GM12878 (cell line): ENCODE measurements at regions not wholly inside any gene's neighbourhood (a gene's known extent, or its start where the extent isn't known, plus 50 kb on each side); places are given as distances from the start of the nearest gene placed in this dataset.

Source experiments
- ATAC-seq: fragments of 200-7000 bp; cut with Tn5 transposase; 3 replicates; pipeline ENCODE4 v1.9.1; 2020; ENCODE audit warnings: mild to moderate bottlenecking, moderate library complexity
- BruUV-seq: library from RNA; stranded (reverse); fragments of 400-500 nt; replicated peaks from 2 replicates; lab custom pipeline; 2021; lab: Mats Ljungman, UMichigan
- CTCF ChIA-PET: fragments of 300-600 bp; sonication (Branson Sonifier 250); formaldehyde crosslinking; extraction: SDS; loops from one replicate; lab custom pipeline; 2021; ENCODE audit warnings: inconsistent platforms; lab: Yijun Ruan, JAX
- POLR2A ChIA-PET: fragments of 350-600 bp; formaldehyde crosslinking; extraction: SDS; loops from one replicate; lab custom pipeline; 2021; ENCODE audit warnings: inconsistent platforms; lab: Charles Lee
- RAD21 ChIA-PET: fragments of 300-600 bp; sonication (Branson Sonifier 250); formaldehyde crosslinking; loops from one replicate; lab custom pipeline; 2023; ENCODE audit warnings: antibody characterized with exemption; ENCODE audit not compliant: unreplicated experiment; lab: Charles Lee
- SMC1A ChIA-PET: fragments of 300-600 bp; sonication (Branson Sonifier 250); formaldehyde crosslinking; loops from one replicate; lab custom pipeline; 2023; ENCODE audit not compliant: unreplicated experiment, uncharacterized antibody; lab: Charles Lee
- DNase-seq: peaks from one replicate; pipeline ENCODE4 v3.0.0-alpha.2; 2011; ENCODE audit warnings: low read depth, low spot score
- FAIRE-seq: peaks from 3 replicates; lab custom pipeline; 2011; peaks lifted over from hg19 to GRCh38; lab: Jason Lieb, UNC
- H2AFZ ChIP-seq: 2 replicates; pipeline ENCODE4 v1.6.0; 2011; ENCODE audit warnings: low read depth, low read length, control low read depth; ENCODE audit not compliant: control insufficient read depth
- H3K27ac ChIP-seq: 2 replicates; pipeline ENCODE4 v1.5.1; 2011; ENCODE audit warnings: control low read depth; ENCODE audit not compliant: control insufficient read depth, insufficient read depth
- H3K27me3 ChIP-seq, 2 experiments: replicated peaks in 1 of 2; 2 replicates each; pipeline versions ENCODE4 v1.6.0 to v1.6.1; 2011; ENCODE audit warnings: low read length in 1 of 2; ENCODE audit not compliant: control insufficient read depth in 2 of 2, insufficient read depth in 2 of 2
- H3K36me3 ChIP-seq, 2 experiments: 2 replicates each; pipeline ENCODE4 v1.5.1; 2011; ENCODE audit warnings: low read length in 1 of 2; ENCODE audit not compliant: control insufficient read depth in 2 of 2, insufficient read depth in 2 of 2
- H3K4me1 ChIP-seq: 2 replicates; pipeline ENCODE4 v1.6.1; 2011; ENCODE audit warnings: mild to moderate bottlenecking, low read length, moderate library complexity, mixed read lengths; ENCODE audit not compliant: control insufficient read depth, insufficient read depth
- H3K4me2 ChIP-seq: 2 replicates; pipeline ENCODE4 v1.6.0; 2011; ENCODE audit warnings: control low read depth; ENCODE audit not compliant: control insufficient read depth, insufficient read depth
- H3K4me3 ChIP-seq: fragments of 200-600 bp; sonication (generic); 2 replicates; pipeline ENCODE4 v1.5.1; 2016
- H3K79me2 ChIP-seq: 2 replicates; pipeline ENCODE4 v1.6.0; 2011; ENCODE audit warnings: low read length; ENCODE audit not compliant: control insufficient read depth, insufficient read depth
- H3K9ac ChIP-seq: 2 replicates; pipeline ENCODE4 v1.8.0; 2011; ENCODE audit warnings: low read length, control low read depth, mixed read lengths; ENCODE audit not compliant: control insufficient read depth, insufficient read depth
- H3K9me3 ChIP-seq: replicated peaks from 3 replicates; pipeline ENCODE4 v1.5.1; 2011; ENCODE audit warnings: mild to moderate bottlenecking, low read length; ENCODE audit not compliant: control insufficient read depth, insufficient read depth
- H4K20me1 ChIP-seq: 2 replicates; pipeline ENCODE4 v1.6.0; 2011; ENCODE audit not compliant: control insufficient read depth, insufficient read depth
- CBFB ChIP-seq: IDR thresholded peaks from 2 replicates; pipeline ENCODE4 v1.6.1; 2016; ENCODE audit warnings: antibody characterized with exemption, low read depth
- HCFC1 ChIP-seq: fragments of 150-350 bp; IDR thresholded peaks from 2 replicates; pipeline ENCODE4 v1.6.1; 2014; ENCODE audit warnings: low read length
- JUNB ChIP-seq: IDR thresholded peaks from 2 replicates; pipeline ENCODE4 v1.6.1; 2016; ENCODE audit warnings: antibody characterized with exemption, mild to moderate bottlenecking
- MYB ChIP-seq: fragments of 150-350 bp; IDR thresholded peaks from 2 replicates; pipeline ENCODE4 v1.6.1; 2014; ENCODE audit warnings: mild to moderate bottlenecking, low read depth, low read length, borderline replicate concordance
- NFIC ChIP-seq: IDR thresholded peaks from 2 replicates; pipeline ENCODE4 v1.6.1; 2012; ENCODE audit warnings: low read depth, mild to moderate bottlenecking, inconsistent platforms, low read length, moderate library complexity
- SMC3 ChIP-seq: IDR thresholded peaks from 2 replicates; pipeline ENCODE4 v1.6.1; 2011; ENCODE audit warnings: low read length, improper control_type of control experiment, borderline replicate concordance
- SUPT20H ChIP-seq: IDR thresholded peaks from 2 replicates; pipeline ENCODE4 v1.6.1; 2011; ENCODE audit warnings: low read depth, mild to moderate bottlenecking, low read length, moderate library complexity, borderline replicate concordance; ENCODE audit not compliant: control insufficient read depth
- SUZ12 ChIP-seq: fragments of 200-600 bp; sonication (generic); IDR thresholded peaks from one replicate; pipeline ENCODE4 v1.6.1; 2018; ENCODE audit warnings: antibody characterized with exemption, mild to moderate bottlenecking; ENCODE audit not compliant: unreplicated experiment
- TAF1 ChIP-seq: IDR thresholded peaks from 2 replicates; pipeline ENCODE4 v1.6.1; 2011; ENCODE audit warnings: mild to moderate bottlenecking, low read depth, low read length, borderline replicate concordance
- TCF12 ChIP-seq: IDR thresholded peaks from 2 replicates; pipeline ENCODE4 v1.6.1; 2011; ENCODE audit warnings: low read depth, mild to moderate bottlenecking, low read length
- YBX1 ChIP-seq: fragments of 450-650 bp; IDR thresholded peaks from 2 replicates; pipeline ENCODE4 v1.6.1; 2016; ENCODE audit warnings: antibody characterized with exemption
- WGBS: methylation state at CpG from one replicate; pipeline ENCODE4 v1.1.6; 2016; ENCODE audit warnings: low lambda C conversion rate; ENCODE audit not compliant: insufficient replicate concordance, insufficient coverage; ENCODE audit errors: missing lambda C conversion rate; 5-methylcytosine and 5-hydroxymethylcytosine counted together
- in situ Hi-C: fragments of 300-500 bp; cut with MboI; formaldehyde crosslinking; loops from 9 replicates; pipeline ENCODE4 v1.14.3; 2018; ENCODE audit warnings: mixed read lengths
- intact Hi-C: fragments of 100-400 bp; cut with micrococcal nuclease; formaldehyde crosslinking; loops from one replicate; pipeline ENCODE4 v1.14.2; 2022; ENCODE audit not compliant: unreplicated experiment
- TF ChIP-seq, protein P1 (sequence below): IDR thresholded peaks from 2 replicates; pipeline ENCODE4 v1.6.1; 2012; ENCODE audit warnings: mild to moderate bottlenecking, low read depth, low read length
- TF ChIP-seq, protein P2 (sequence below): fragments of 450-650 bp; IDR thresholded peaks from 2 replicates; pipeline ENCODE4 v1.6.1; 2016; ENCODE audit warnings: mild to moderate bottlenecking, moderate library complexity, borderline replicate concordance
- TF ChIP-seq, protein P3 (sequence below): fragments of 450-650 bp; IDR thresholded peaks from 2 replicates; pipeline ENCODE4 v1.6.1; 2017; ENCODE audit warnings: mild to moderate bottlenecking

DNA sequence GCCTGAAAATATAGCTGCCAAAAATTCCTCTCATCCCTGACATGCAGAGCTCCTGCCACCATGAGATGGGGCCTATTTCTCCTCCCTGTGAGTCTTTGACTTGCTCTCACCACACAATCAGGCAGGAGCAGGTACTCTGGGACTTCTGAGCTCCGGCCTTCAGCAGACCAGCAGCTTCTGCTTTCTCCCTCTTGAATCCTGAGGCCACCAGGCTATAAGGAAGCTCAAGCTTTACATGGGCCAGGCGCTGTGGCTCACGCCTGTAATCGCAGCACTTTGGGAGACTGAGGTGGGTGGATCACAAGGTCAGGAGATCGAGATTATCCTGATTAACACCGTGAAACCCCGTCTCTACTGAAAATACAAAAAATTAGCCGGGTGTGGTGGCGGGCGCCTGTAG lies 238.7 kb upstream of the RREB1 start:
- intact Hi-C loops (no loop called here), in situ Hi-C loops (no loop called here)
- no peak overlapping the region for H3K4me2 ChIP-seq
- ChIA-PET CTCF (interaction anchor here (0.6 kb wide), 1 partner anchor 334 kb away, joined by 3 read pairs; no protein-coding TSS in a partner anchor), SMC1A (interaction anchor here (1.0 to 1.1 kb wide), 2 partner anchors 10 to 339 kb away, joined by 3 read pairs; no protein-coding TSS in a partner anchor), RAD21 (no interaction called here), POLR2A (interaction anchor here (0.6 kb wide), 1 partner anchor 72 kb away, joined by 3 read pairs; no protein-coding TSS in a partner anchor)
- no peak overlapping the region for H3K9ac ChIP-seq
- H3K79me2 ChIP-seq: no peaks in the 10 kb centered on the region
- no peak overlapping the region for H2AFZ ChIP-seq
- H3K9me3 ChIP-seq: no peaks in the 10 kb centered on the region
- WGBS: 79% methylated on average over 10 of the region's 10 CpGs
- no peak for DNase-seq
- H3K27ac ChIP-seq: no peak overlapping the region
- FAIRE-seq: no peak
- no peaks in the 10 kb centered on the region for H4K20me1 ChIP-seq
- no peak overlapping the region for H3K4me3 ChIP-seq
- no peaks in the 10 kb centered on the region for H3K27me3 ChIP-seq
- H3K36me3 ChIP-seq: no peaks in the 10 kb centered on the region
- H3K4me1 ChIP-seq: no peaks in the 10 kb centered on the region
- BruUV-seq: no TSS peak
- no peak for ATAC-seq
- TF ChIP-seq, protein P1, sequence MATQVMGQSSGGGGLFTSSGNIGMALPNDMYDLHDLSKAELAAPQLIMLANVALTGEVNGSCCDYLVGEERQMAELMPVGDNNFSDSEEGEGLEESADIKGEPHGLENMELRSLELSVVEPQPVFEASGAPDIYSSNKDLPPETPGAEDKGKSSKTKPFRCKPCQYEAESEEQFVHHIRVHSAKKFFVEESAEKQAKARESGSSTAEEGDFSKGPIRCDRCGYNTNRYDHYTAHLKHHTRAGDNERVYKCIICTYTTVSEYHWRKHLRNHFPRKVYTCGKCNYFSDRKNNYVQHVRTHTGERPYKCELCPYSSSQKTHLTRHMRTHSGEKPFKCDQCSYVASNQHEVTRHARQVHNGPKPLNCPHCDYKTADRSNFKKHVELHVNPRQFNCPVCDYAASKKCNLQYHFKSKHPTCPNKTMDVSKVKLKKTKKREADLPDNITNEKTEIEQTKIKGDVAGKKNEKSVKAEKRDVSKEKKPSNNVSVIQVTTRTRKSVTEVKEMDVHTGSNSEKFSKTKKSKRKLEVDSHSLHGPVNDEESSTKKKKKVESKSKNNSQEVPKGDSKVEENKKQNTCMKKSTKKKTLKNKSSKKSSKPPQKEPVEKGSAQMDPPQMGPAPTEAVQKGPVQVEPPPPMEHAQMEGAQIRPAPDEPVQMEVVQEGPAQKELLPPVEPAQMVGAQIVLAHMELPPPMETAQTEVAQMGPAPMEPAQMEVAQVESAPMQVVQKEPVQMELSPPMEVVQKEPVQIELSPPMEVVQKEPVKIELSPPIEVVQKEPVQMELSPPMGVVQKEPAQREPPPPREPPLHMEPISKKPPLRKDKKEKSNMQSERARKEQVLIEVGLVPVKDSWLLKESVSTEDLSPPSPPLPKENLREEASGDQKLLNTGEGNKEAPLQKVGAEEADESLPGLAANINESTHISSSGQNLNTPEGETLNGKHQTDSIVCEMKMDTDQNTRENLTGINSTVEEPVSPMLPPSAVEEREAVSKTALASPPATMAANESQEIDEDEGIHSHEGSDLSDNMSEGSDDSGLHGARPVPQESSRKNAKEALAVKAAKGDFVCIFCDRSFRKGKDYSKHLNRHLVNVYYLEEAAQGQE: no peak
- TF ChIP-seq SMC3 (no peak), CBFB (no peak), SUPT20H (no peak), YBX1 (no peak), HCFC1 (no peak), TAF1 (no peak), JUNB (no peak), SUZ12 (no peak), NFIC (no peak), TCF12 (no peak), MYB (no peak)
- TF ChIP-seq, protein P2, sequence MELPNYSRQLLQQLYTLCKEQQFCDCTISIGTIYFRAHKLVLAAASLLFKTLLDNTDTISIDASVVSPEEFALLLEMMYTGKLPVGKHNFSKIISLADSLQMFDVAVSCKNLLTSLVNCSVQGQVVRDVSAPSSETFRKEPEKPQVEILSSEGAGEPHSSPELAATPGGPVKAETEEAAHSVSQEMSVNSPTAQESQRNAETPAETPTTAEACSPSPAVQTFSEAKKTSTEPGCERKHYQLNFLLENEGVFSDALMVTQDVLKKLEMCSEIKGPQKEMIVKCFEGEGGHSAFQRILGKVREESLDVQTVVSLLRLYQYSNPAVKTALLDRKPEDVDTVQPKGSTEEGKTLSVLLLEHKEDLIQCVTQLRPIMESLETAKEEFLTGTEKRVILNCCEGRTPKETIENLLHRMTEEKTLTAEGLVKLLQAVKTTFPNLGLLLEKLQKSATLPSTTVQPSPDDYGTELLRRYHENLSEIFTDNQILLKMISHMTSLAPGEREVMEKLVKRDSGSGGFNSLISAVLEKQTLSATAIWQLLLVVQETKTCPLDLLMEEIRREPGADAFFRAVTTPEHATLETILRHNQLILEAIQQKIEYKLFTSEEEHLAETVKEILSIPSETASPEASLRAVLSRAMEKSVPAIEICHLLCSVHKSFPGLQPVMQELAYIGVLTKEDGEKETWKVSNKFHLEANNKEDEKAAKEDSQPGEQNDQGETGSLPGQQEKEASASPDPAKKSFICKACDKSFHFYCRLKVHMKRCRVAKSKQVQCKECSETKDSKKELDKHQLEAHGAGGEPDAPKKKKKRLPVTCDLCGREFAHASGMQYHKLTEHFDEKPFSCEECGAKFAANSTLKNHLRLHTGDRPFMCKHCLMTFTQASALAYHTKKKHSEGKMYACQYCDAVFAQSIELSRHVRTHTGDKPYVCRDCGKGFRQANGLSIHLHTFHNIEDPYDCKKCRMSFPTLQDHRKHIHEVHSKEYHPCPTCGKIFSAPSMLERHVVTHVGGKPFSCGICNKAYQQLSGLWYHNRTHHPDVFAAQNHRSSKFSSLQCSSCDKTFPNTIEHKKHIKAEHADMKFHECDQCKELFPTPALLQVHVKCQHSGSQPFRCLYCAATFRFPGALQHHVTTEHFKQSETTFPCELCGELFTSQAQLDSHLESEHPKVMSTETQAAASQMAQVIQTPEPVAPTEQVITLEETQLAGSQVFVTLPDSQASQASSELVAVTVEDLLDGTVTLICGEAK: no peak
- TF ChIP-seq, protein P3, sequence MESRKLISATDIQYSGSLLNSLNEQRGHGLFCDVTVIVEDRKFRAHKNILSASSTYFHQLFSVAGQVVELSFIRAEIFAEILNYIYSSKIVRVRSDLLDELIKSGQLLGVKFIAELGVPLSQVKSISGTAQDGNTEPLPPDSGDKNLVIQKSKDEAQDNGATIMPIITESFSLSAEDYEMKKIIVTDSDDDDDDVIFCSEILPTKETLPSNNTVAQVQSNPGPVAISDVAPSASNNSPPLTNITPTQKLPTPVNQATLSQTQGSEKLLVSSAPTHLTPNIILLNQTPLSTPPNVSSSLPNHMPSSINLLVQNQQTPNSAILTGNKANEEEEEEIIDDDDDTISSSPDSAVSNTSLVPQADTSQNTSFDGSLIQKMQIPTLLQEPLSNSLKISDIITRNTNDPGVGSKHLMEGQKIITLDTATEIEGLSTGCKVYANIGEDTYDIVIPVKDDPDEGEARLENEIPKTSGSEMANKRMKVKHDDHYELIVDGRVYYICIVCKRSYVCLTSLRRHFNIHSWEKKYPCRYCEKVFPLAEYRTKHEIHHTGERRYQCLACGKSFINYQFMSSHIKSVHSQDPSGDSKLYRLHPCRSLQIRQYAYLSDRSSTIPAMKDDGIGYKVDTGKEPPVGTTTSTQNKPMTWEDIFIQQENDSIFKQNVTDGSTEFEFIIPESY: no peak
